ENCODE measurements at regions not wholly inside any gene's neighbourhood (a gene's known extent, or its start where the extent isn't known, plus 50 kb on each side); places are given as distances from the start of the nearest gene placed in this dataset.

- in situ Hi-C loops (cut with HindIII; ENCODE audit: low pct_unique_long_range_greater_than_20kb, low sequenced_read_pairs) (no loop called here), intact Hi-C loops (cut with micrococcal nuclease; ENCODE audit: unreplicated experiment) (no loop called here)
- no peak overlapping the region for H3K27ac ChIP-seq (ENCODE audit: low read length)
- ATAC-seq, result no peak
- 0 out of 2 replicates have a peak, but pooled peaks cover 2% of the 10 kb centered on the region for H3K27me3 ChIP-seq (ENCODE audit: control insufficient read depth, insufficient read depth, low read length)
- DNase-seq (ENCODE audit: low read depth, low spot score), result no peak
- BruUV-seq (replicated peaks), result no TSS peak
- no peak overlapping the region for H3K4me3 ChIP-seq (ENCODE audit: low read depth in 2 of 2, low read length in 2 of 2)
- no peaks in the 10 kb centered on the region for H3K9me3 ChIP-seq (ENCODE audit: control insufficient read depth, insufficient read depth, low read depth, low read length)
- CTCF ChIA-PET, result no interaction called here
- H3K36me3 ChIP-seq (ENCODE audit: control insufficient read depth, insufficient read depth, low read length), result no peaks in the 10 kb centered on the region
- POLR2A ChIA-PET, result no interaction called here
- TF ChIP-seq SIN3A (IDR thresholded peaks at IDR 0.05; ENCODE audit: borderline replicate concordance, insufficient read depth, low read depth, low read length) (no peak), CTCF (IDR thresholded peaks at IDR 0.05) (no peak), TCF7L2 (IDR thresholded peaks at IDR 0.05; ENCODE audit: low read depth, low read length) (no peak), POLR2AphosphoS5 (IDR thresholded peaks at IDR 0.05; ENCODE audit: low read depth, low read length) (no peak), REST (IDR thresholded peaks at IDR 0.05; ENCODE audit: insufficient read depth in 1 of 2, low read depth in 2 of 2, low read length in 1 of 2) (no peak)
- H3K4me1 ChIP-seq (ENCODE audit: control insufficient read depth, insufficient read depth, low read length), result no peaks in the 10 kb centered on the region
Measured at GRCh38 chr5:143636931-143637528, 174.9 kb upstream of the HMHB1 start.

- no peak for TF ChIP-seq CTCF (IDR thresholded peaks at IDR 0.05)
- no peak for TF ChIP-seq REST (IDR thresholded peaks at IDR 0.05; ENCODE audit: insufficient read depth in 1 of 2, low read depth in 2 of 2, low read length in 1 of 2)
- TF ChIP-seq SIN3A (IDR thresholded peaks at IDR 0.05; ENCODE audit: borderline replicate concordance, insufficient read depth, low read depth, low read length), result no peak
- no peak for TF ChIP-seq POLR2AphosphoS5 (IDR thresholded peaks at IDR 0.05; ENCODE audit: low read depth, low read length)
- TF ChIP-seq TCF7L2 (IDR thresholded peaks at IDR 0.05; ENCODE audit: low read depth, low read length), result no peak
- DNase-seq (ENCODE audit: low read depth, low spot score) (no peak), ATAC-seq (no peak)
- ChIA-PET CTCF (interaction anchor here (0.7 kb wide), 1 partner anchor 16 kb away, joined by 4 read pairs; no protein-coding TSS in a partner anchor), POLR2A (no interaction called here)
- Histone ChIP-seq H3K27ac (ENCODE audit: low read length) (no peak overlapping the region), H3K36me3 (ENCODE audit: control insufficient read depth, insufficient read depth, low read length) (no peaks in the 10 kb centered on the region), H3K27me3 (ENCODE audit: control insufficient read depth, insufficient read depth, low read length) (no peaks in the 10 kb centered on the region), H3K4me1 (ENCODE audit: control insufficient read depth, insufficient read depth, low read length) (no peaks in the 10 kb centered on the region), H3K9me3 (ENCODE audit: control insufficient read depth, insufficient read depth, low read depth, low read length) (no peaks in the 10 kb centered on the region), H3K4me3 (ENCODE audit: low read depth in 2 of 2, low read length in 2 of 2) (no peak overlapping the region)
- in situ Hi-C loops (cut with HindIII; ENCODE audit: low pct_unique_long_range_greater_than_20kb, low sequenced_read_pairs) (no loop called here), intact Hi-C loops (cut with micrococcal nuclease; ENCODE audit: unreplicated experiment) (no loop called here)
- no TSS peak for BruUV-seq (replicated peaks)
Measured at GRCh38 chr5:143635888-143636287, 176.1 kb upstream of the HMHB1 start.
